Peyer's patch (tissue), 4 donors: ENCODE measurements at regions not wholly inside any gene's neighbourhood (a gene's known extent, or its start where the extent isn't known, plus 50 kb on each side); places are given as distances from the start of the nearest gene placed in this dataset.

Source experiments
- POLR2A ChIP-seq, 2 donors: fragments of 450-650 bp; IDR thresholded peaks; one replicate each; pipeline ENCODE4 v1.5.1; 2017; ENCODE audit warnings: antibody characterized with exemption in 2 of 2, mild to moderate bottlenecking in 2 of 2, moderate library complexity in 2 of 2
- TF ChIP-seq, protein P1 (sequence below), 6 experiments: fragments of 450-650 bp in 4 of 6; fragments of 200-600 bp in 2 of 6; sonication (generic) in 1 of 6; IDR thresholded peaks; one replicate each; pipeline ENCODE4 v1.5.1; 2017 to 2019; ENCODE audit warnings: antibody characterized with exemption in 6 of 6, mild to moderate bottlenecking in 3 of 6, moderate library complexity in 1 of 6

- TF ChIP-seq, protein P1, sequence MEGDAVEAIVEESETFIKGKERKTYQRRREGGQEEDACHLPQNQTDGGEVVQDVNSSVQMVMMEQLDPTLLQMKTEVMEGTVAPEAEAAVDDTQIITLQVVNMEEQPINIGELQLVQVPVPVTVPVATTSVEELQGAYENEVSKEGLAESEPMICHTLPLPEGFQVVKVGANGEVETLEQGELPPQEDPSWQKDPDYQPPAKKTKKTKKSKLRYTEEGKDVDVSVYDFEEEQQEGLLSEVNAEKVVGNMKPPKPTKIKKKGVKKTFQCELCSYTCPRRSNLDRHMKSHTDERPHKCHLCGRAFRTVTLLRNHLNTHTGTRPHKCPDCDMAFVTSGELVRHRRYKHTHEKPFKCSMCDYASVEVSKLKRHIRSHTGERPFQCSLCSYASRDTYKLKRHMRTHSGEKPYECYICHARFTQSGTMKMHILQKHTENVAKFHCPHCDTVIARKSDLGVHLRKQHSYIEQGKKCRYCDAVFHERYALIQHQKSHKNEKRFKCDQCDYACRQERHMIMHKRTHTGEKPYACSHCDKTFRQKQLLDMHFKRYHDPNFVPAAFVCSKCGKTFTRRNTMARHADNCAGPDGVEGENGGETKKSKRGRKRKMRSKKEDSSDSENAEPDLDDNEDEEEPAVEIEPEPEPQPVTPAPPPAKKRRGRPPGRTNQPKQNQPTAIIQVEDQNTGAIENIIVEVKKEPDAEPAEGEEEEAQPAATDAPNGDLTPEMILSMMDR (IDR thresholded peaks at IDR 0.05), result no peak
- TF ChIP-seq POLR2A (IDR thresholded peaks at IDR 0.05), result no peak
Observed at GRCh38 chr5:145699846-145700245, 135.3 kb downstream of the PRELID2 start.
